ENCODE measurements at regions not wholly inside any gene's neighbourhood (a gene's known extent, or its start where the extent isn't known, plus 50 kb on each side); places are given as distances from the start of the nearest gene placed in this dataset.

GRCh38 chr11:25441421-25441820 lies 890.5 kb upstream of the ANO3 start:
- Histone ChIP-seq H3K4me2 (ENCODE audit: control insufficient read depth, extremely low read depth, insufficient read depth, low read depth, low read length) (no peak overlapping the region), H3K9ac (ENCODE audit: control insufficient read depth, extremely low read depth, insufficient read depth, low read length) (no peak overlapping the region), H3K9me3 (ENCODE audit: control insufficient read depth, low read depth, low read length) (no peaks in the 10 kb centered on the region), H2AFZ (ENCODE audit: control insufficient read depth, low read length) (peak overlapping the region; percentile 56), H4K20me1 (ENCODE audit: control insufficient read depth, extremely low read depth, insufficient read depth, low read length) (no peaks in the 10 kb centered on the region), H3K27me3 (ENCODE audit: control insufficient read depth, extremely low read depth, insufficient read depth, low read length) (no peaks in the 10 kb centered on the region), H3K36me3 (ENCODE audit: control insufficient read depth in 2 of 2, extremely low read depth in 1 of 2, insufficient read depth in 2 of 2, low read length in 2 of 2) (no peaks in the 10 kb centered on the region), H3K79me2 (ENCODE audit: control insufficient read depth, insufficient read depth, low read length) (no peaks in the 10 kb centered on the region), H3K27ac (ENCODE audit: control insufficient read depth, insufficient read depth, low read length) (no peak overlapping the region), H3K9me1 (ENCODE audit: control insufficient read depth, extremely low read depth, insufficient read depth, low read length) (no peaks in the 10 kb centered on the region), H3K4me3 (ENCODE audit: control insufficient read depth in 2 of 3, extremely low read depth in 1 of 3, insufficient read depth in 2 of 3, low read depth in 1 of 3, low read length in 3 of 3) (no peak overlapping the region), H3K4me1 (ENCODE audit: control insufficient read depth, extremely low read depth, insufficient read depth, low read length) (no peaks in the 10 kb centered on the region)
- dilution Hi-C loops (cut with MboI; ENCODE audit: extremely low pct_ligation_motif_present, low sequenced_read_pairs): no loop called here
- FAIRE-seq (peak; percentile 48), DNase-seq (ENCODE audit: low read depth, low spot score) (no peak)
- TF ChIP-seq EZH2 (IDR thresholded peaks at IDR 0.05; ENCODE audit: low read length): no peak
- TF ChIP-seq CTCF (optimal IDR thresholded peaks at IDR 0.05 in 1 of 3, IDR thresholded peaks at IDR 0.05 in 1 of 3, conservative IDR thresholded peaks at IDR 0.05 in 1 of 3; ENCODE audit: extremely low read depth in 1 of 3, insufficient read depth in 2 of 3, low read length in 3 of 3): no peak

- no peaks in the 10 kb centered on the region for H3K9me3 ChIP-seq (ENCODE audit: control insufficient read depth, low read depth, low read length)
- H3K9ac ChIP-seq (ENCODE audit: control insufficient read depth, extremely low read depth, insufficient read depth, low read length): no peak overlapping the region
- dilution Hi-C loops (cut with MboI; ENCODE audit: extremely low pct_ligation_motif_present, low sequenced_read_pairs): no loop called here
- H3K27me3 ChIP-seq (ENCODE audit: control insufficient read depth, extremely low read depth, insufficient read depth, low read length): no peaks in the 10 kb centered on the region
- no peaks in the 10 kb centered on the region for H4K20me1 ChIP-seq (ENCODE audit: control insufficient read depth, extremely low read depth, insufficient read depth, low read length)
- no peaks in the 10 kb centered on the region for H3K36me3 ChIP-seq (ENCODE audit: control insufficient read depth in 2 of 2, extremely low read depth in 1 of 2, insufficient read depth in 2 of 2, low read length in 2 of 2)
- H3K27ac ChIP-seq (ENCODE audit: control insufficient read depth, insufficient read depth, low read length): no peak overlapping the region
- no peaks in the 10 kb centered on the region for H3K79me2 ChIP-seq (ENCODE audit: control insufficient read depth, insufficient read depth, low read length)
- DNase-seq (ENCODE audit: low read depth, low spot score) (no peak), FAIRE-seq (no peak)
- H2AFZ ChIP-seq (ENCODE audit: control insufficient read depth, low read length): no peak overlapping the region
- H3K4me2 ChIP-seq (ENCODE audit: control insufficient read depth, extremely low read depth, insufficient read depth, low read depth, low read length): no peak overlapping the region
- H3K4me3 ChIP-seq (ENCODE audit: control insufficient read depth in 2 of 3, extremely low read depth in 1 of 3, insufficient read depth in 2 of 3, low read depth in 1 of 3, low read length in 3 of 3): no peak overlapping the region
- H3K4me1 ChIP-seq (ENCODE audit: control insufficient read depth, extremely low read depth, insufficient read depth, low read length): no peaks in the 10 kb centered on the region
- no peak for TF ChIP-seq EZH2 (IDR thresholded peaks at IDR 0.05; ENCODE audit: low read length)
- TF ChIP-seq CTCF (optimal IDR thresholded peaks at IDR 0.05 in 1 of 3, IDR thresholded peaks at IDR 0.05 in 1 of 3, conservative IDR thresholded peaks at IDR 0.05 in 1 of 3; ENCODE audit: extremely low read depth in 1 of 3, insufficient read depth in 2 of 3, low read length in 3 of 3): no peak
- H3K9me1 ChIP-seq (ENCODE audit: control insufficient read depth, extremely low read depth, insufficient read depth, low read length): no peaks in the 10 kb centered on the region
Observed at GRCh38 chr11:25449091-25449490, 882.8 kb upstream of the ANO3 start.

All from keratinocyte (primary cell).